SU-DHL-6 (cell line): ENCODE measurements at regions not wholly inside any gene's neighbourhood (a gene's known extent, or its start where the extent isn't known, plus 50 kb on each side); places are given as distances from the start of the nearest gene placed in this dataset.

Experiments used
- EZH2phosphoT487 ChIP-seq: fragments of 200-600 bp; sonication (generic), shearing (Covaris generic); conservative IDR thresholded peaks from 2 replicates; pipeline ENCODE4 v1.6.1; 2018; ENCODE audit warnings: mild to moderate bottlenecking, antibody characterized with exemption, low read length, moderate library complexity, mixed read lengths
- TF ChIP-seq, protein P1 (sequence below): fragments of 200-600 bp; sonication (generic); IDR thresholded peaks from one replicate; pipeline ENCODE4 v1.5.1; 2017; ENCODE audit warnings: antibody characterized with exemption, mild to moderate bottlenecking, low read length, moderate library complexity; ENCODE audit not compliant: insufficient read depth, poor library complexity, severe bottlenecking

DNA sequence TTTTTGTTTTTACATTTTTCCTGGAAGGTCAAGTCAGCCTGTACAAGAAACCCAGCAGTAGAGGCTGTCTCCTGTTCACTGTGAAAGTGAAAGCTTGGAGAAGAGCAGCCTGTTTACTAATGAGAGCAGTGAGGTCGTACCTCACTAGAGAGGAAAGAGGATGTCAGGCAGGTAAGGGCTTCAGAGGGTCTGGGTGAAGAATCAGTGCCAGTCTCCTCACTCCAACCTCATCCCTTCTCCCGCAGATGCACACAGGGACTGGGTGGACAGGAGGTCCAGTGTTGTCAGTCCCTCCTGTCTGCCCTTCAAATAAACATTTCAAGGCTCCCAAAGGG lies 462.5 kb downstream of the KLF5 start:
- TF ChIP-seq, protein P1, sequence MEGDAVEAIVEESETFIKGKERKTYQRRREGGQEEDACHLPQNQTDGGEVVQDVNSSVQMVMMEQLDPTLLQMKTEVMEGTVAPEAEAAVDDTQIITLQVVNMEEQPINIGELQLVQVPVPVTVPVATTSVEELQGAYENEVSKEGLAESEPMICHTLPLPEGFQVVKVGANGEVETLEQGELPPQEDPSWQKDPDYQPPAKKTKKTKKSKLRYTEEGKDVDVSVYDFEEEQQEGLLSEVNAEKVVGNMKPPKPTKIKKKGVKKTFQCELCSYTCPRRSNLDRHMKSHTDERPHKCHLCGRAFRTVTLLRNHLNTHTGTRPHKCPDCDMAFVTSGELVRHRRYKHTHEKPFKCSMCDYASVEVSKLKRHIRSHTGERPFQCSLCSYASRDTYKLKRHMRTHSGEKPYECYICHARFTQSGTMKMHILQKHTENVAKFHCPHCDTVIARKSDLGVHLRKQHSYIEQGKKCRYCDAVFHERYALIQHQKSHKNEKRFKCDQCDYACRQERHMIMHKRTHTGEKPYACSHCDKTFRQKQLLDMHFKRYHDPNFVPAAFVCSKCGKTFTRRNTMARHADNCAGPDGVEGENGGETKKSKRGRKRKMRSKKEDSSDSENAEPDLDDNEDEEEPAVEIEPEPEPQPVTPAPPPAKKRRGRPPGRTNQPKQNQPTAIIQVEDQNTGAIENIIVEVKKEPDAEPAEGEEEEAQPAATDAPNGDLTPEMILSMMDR = no peak
- TF ChIP-seq EZH2phosphoT487 = no peak
